Endothelial cell (in vitro differentiated cells): ENCODE measurements at regions not wholly inside any gene's neighbourhood (a gene's known extent, or its start where the extent isn't known, plus 50 kb on each side); places are given as distances from the start of the nearest gene placed in this dataset.
"Not testable (repeated sequence)": the region's sequence is repeated elsewhere in the genome, so short reads cannot be mapped to it uniquely, and the experiment has no call there.

ENCODE experiments used
- DNase-seq: peaks from one replicate; pipeline ENCODE4 v3.0.0; 2021; ENCODE audit warnings: low spot score
- H3K27ac Mint-ChIP-seq: one replicate; pipeline ENCODE4 v1.8.0; 2021; ENCODE audit warnings: mixed read lengths, inconsistent platforms; ENCODE audit not compliant: unreplicated experiment
- H3K27me3 Mint-ChIP-seq: one replicate; pipeline ENCODE4 v1.8.0; 2021; ENCODE audit warnings: mild to moderate bottlenecking, moderate library complexity, mixed read lengths, inconsistent platforms; ENCODE audit not compliant: unreplicated experiment
- H3K36me3 Mint-ChIP-seq: one replicate; pipeline ENCODE4 v1.8.0; 2021; ENCODE audit warnings: mild to moderate bottlenecking, low read depth, mixed read lengths, inconsistent platforms; ENCODE audit not compliant: unreplicated experiment
- H3K4me1 Mint-ChIP-seq: one replicate; pipeline ENCODE4 v1.8.0; 2021; ENCODE audit warnings: mild to moderate bottlenecking, mixed read lengths, inconsistent platforms; ENCODE audit not compliant: unreplicated experiment
- H3K4me3 Mint-ChIP-seq: one replicate; pipeline ENCODE4 v1.8.0; 2021; ENCODE audit warnings: mild to moderate bottlenecking, mixed read lengths, inconsistent platforms; ENCODE audit not compliant: unreplicated experiment
- H3K9me3 Mint-ChIP-seq: one replicate; pipeline ENCODE4 v1.8.0; 2021; ENCODE audit warnings: mixed read lengths, inconsistent platforms; ENCODE audit not compliant: unreplicated experiment
- TF ChIP-seq, protein P1 (sequence below): fragments of 200-600 bp; sonication (generic); IDR thresholded peaks from one replicate; pipeline ENCODE4 v1.5.0; 2021; ENCODE audit warnings: antibody characterized with exemption; ENCODE audit not compliant: unreplicated experiment

DNA sequence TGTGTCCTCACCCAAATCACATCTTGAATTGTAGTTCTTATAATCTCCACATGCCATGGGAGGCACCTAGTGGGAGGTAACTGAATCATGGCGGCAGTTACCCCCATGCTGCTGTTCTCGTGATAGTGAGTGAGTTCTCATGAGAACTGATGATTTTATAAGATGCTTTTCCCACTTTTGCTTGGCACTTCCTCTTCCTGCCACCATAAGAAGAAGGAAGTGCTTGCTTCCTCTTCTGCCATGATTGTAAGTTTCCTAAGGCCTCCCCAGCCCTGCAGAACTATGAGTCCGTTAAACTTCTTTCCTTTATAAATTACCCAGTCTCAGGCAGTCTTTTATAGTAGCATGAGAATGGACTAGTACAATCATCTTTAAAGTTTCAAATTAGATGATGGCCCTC is 902.4 kb upstream of the PIK3C3 start:
- Mint-ChIP-seq H3K4me3 (no peak overlapping the region), H3K36me3 (no peaks in the 10 kb centered on the region), H3K27ac (no peak overlapping the region), H3K27me3 (no peaks in the 10 kb centered on the region), H3K9me3 (no peaks in the 10 kb centered on the region), H3K4me1 (peaks cover 4% of the 10 kb centered on the region)
- no peak for DNase-seq
- TF ChIP-seq, protein P1, sequence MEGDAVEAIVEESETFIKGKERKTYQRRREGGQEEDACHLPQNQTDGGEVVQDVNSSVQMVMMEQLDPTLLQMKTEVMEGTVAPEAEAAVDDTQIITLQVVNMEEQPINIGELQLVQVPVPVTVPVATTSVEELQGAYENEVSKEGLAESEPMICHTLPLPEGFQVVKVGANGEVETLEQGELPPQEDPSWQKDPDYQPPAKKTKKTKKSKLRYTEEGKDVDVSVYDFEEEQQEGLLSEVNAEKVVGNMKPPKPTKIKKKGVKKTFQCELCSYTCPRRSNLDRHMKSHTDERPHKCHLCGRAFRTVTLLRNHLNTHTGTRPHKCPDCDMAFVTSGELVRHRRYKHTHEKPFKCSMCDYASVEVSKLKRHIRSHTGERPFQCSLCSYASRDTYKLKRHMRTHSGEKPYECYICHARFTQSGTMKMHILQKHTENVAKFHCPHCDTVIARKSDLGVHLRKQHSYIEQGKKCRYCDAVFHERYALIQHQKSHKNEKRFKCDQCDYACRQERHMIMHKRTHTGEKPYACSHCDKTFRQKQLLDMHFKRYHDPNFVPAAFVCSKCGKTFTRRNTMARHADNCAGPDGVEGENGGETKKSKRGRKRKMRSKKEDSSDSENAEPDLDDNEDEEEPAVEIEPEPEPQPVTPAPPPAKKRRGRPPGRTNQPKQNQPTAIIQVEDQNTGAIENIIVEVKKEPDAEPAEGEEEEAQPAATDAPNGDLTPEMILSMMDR = no peak

DNA sequence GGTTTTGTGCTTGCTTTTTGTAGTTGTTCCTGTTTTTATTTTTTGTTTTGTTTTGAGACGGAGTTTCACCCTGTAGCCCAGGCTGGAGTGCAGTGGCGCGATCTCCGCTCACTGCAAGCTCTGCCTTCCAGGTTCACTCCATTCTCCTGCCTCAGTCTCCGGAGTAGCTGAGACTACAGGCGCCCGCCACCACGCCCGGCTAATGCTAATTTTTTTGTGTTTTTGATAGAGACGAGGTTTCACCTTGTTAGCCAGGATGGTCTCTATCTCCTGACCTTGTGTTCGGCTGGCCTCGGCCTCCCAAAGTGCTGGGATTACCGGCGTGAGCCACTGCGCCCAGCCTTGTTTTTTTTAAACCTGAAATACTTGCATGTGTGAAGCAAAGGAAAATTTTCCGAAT is 908.8 kb upstream of the PIK3C3 start:
- H3K27me3 Mint-ChIP-seq, H3K9me3 Mint-ChIP-seq, H3K4me1 Mint-ChIP-seq, H3K27ac Mint-ChIP-seq, H3K4me3 Mint-ChIP-seq, DNase-seq, H3K36me3 Mint-ChIP-seq: not testable (repeated sequence)

DNA sequence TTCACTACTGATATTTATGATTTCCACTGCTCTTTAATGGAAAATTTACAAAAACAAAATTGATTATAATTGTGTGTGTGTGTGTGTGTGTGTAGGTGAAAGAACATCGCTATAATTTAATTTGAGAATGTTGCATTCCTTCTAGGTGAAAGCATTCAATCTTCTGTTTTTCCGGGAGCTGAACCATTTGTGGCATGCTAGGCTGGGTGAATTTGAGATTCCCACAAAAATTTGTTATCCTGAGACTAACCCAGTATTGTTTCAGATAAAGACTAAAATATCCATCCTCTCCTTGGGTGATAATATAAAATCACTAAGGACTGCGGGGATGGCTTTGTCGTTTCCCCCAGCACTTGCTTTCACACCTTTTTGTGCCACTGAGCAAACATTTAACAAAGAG is 911.2 kb upstream of the PIK3C3 start:
- Mint-ChIP-seq H3K4me3 (no peak overlapping the region), H3K4me1 (no peaks in the 10 kb centered on the region), H3K27ac (no peak overlapping the region), H3K9me3 (no peaks in the 10 kb centered on the region), H3K27me3 (no peaks in the 10 kb centered on the region), H3K36me3 (no peaks in the 10 kb centered on the region)
- no peak for DNase-seq
- TF ChIP-seq, protein P1 = no peak

DNA sequence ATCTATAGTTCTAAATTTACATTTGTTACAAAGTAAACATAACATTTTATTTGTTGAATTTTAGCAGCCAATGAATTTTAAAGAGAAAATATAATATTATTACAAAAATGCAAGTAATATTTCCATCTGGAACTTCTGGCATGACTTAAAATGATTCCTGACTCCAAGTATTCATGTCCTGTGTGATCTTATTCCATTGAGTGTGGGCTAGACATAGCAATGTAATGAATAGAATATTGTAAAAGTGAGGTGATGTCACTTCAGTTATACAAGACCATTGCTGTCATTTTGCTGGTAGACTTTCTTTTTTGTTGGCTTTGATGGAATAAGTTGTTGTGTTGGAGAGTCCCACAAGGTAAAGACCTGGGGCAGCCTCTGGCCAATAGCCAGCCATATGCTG is 912.2 kb upstream of the PIK3C3 start:
- DNase-seq = no peak
- no peaks in the 10 kb centered on the region for H3K4me1 Mint-ChIP-seq
- no peaks in the 10 kb centered on the region for H3K27me3 Mint-ChIP-seq
- no peaks in the 10 kb centered on the region for H3K9me3 Mint-ChIP-seq
- no peak overlapping the region for H3K27ac Mint-ChIP-seq
- H3K4me3 Mint-ChIP-seq = no peak overlapping the region
- no peaks in the 10 kb centered on the region for H3K36me3 Mint-ChIP-seq
- TF ChIP-seq, protein P1 = no peak

GRCh38 chr18:41038071-41038470 is 917.0 kb upstream of the PIK3C3 start:
- no peaks in the 10 kb centered on the region for H3K27me3 Mint-ChIP-seq
- no peak for DNase-seq
- no peak overlapping the region for H3K27ac Mint-ChIP-seq
- H3K36me3 Mint-ChIP-seq = no peaks in the 10 kb centered on the region
- no peaks in the 10 kb centered on the region for H3K9me3 Mint-ChIP-seq
- H3K4me3 Mint-ChIP-seq = no peak overlapping the region
- TF ChIP-seq, protein P1 = no peak
- H3K4me1 Mint-ChIP-seq = no peaks in the 10 kb centered on the region

DNA sequence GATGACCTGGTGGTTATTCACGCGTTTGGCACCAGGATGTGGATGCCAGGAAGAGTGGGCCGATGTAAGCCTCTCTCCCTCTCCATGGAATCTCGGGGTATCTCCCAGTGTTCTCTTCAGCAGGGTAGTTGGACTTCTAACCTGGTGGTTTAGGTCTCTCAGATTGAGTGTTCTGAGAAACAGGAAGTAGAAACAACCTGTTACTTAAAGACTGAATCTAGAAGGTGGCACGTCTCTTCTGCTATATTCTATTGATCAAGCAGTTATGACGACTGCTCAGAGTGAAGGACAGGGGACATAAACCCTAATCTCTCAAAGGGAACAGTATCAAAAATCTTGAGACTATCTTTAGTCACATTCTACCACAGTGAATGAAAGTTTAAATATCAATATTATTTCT is 918.7 kb upstream of the PIK3C3 start:
- H3K4me3 Mint-ChIP-seq = no peak overlapping the region
- TF ChIP-seq, protein P1 = no peak
- H3K4me1 Mint-ChIP-seq = no peaks in the 10 kb centered on the region
- H3K36me3 Mint-ChIP-seq = no peaks in the 10 kb centered on the region
- no peaks in the 10 kb centered on the region for H3K9me3 Mint-ChIP-seq
- no peak overlapping the region for H3K27ac Mint-ChIP-seq
- DNase-seq = no peak
- no peaks in the 10 kb centered on the region for H3K27me3 Mint-ChIP-seq
